B cell (primary cell): ENCODE measurements at regions not wholly inside any gene's neighbourhood (a gene's known extent, or its start where the extent isn't known, plus 50 kb on each side); places are given as distances from the start of the nearest gene placed in this dataset.

Source experiments
- ATAC-seq: fragments of 200-7000 bp; cut with Tn5 transposase; one replicate; pipeline ENCODE4 v1.10.0; 2021; ENCODE audit warnings: low read depth, mild to moderate bottlenecking, moderate number of reproducible peaks, moderate library complexity
- CTCF ChIA-PET: fragments of 350-600 bp; sonication (Branson Sonifier 250); formaldehyde crosslinking; loops from one replicate; lab custom pipeline; 2021; ENCODE audit warnings: antibody characterized with exemption, inconsistent platforms; lab: Charles Lee
- POLR2A ChIA-PET: fragments of 350-600 bp; sonication (Branson Sonifier 250); formaldehyde crosslinking; loops from one replicate; lab custom pipeline; 2021; ENCODE audit warnings: antibody characterized with exemption; lab: Charles Lee
- DNase-seq: peaks from one replicate; pipeline ENCODE4 v3.0.0; 2013
- H2AFZ ChIP-seq: 2 replicates; pipeline ENCODE4 v1.6.1; 2012; ENCODE audit warnings: mild to moderate bottlenecking, low read depth, low read length; ENCODE audit not compliant: insufficient read depth, poor library complexity, severe bottlenecking
- H3K27ac ChIP-seq, 2 donors: 1 replicate in 1 of 2; 2 replicates in 1 of 2; pipeline ENCODE4 v1.5.1; 2012 to 2013; ENCODE audit warnings: low read length in 2 of 2, mild to moderate bottlenecking in 2 of 2, moderate library complexity in 1 of 2
- H3K27me3 ChIP-seq, 4 experiments: fragments of 200-600 bp in 1 of 4; sonication (generic) in 1 of 4; replicated peaks in 1 of 4; 1 replicate in 2 of 4; 2 replicates in 2 of 4; pipeline versions ENCODE4 v1.6.1 to v1.7.0; 2013 to 2016; ENCODE audit warnings: low read length in 3 of 4, mild to moderate bottlenecking in 2 of 4, mixed read lengths in 1 of 4, moderate library complexity in 1 of 4; ENCODE audit not compliant: insufficient read depth in 4 of 4, control insufficient read depth in 3 of 4; ENCODE audit errors: control extremely low read depth in 1 of 4
- H3K36me3 ChIP-seq, 2 experiments: replicated peaks in 1 of 2; 1 replicate in 1 of 2; 2 replicates in 1 of 2; pipeline versions ENCODE4 v1.6.1 to v1.7.1; 2013; ENCODE audit warnings: low read length in 1 of 2; ENCODE audit not compliant: insufficient read depth in 2 of 2, control insufficient read depth in 1 of 2; ENCODE audit errors: control extremely low read depth in 1 of 2, extremely low read depth in 1 of 2
- H3K4me1 ChIP-seq, 2 donors: fragments of 200-600 bp in 1 of 2; sonication (generic) in 1 of 2; 1 replicate in 1 of 2; 2 replicates in 1 of 2; pipeline versions ENCODE4 v1.5.1 to v1.6.1; 2013 to 2017; ENCODE audit warnings: low read length in 2 of 2; ENCODE audit not compliant: control insufficient read depth in 2 of 2, insufficient read depth in 2 of 2
- H3K4me2 ChIP-seq: replicated peaks from 2 replicates; pipeline ENCODE3; 2012; ENCODE audit warnings: mild to moderate bottlenecking, low read depth, low read length; ENCODE audit not compliant: poor library complexity, severe bottlenecking
- H3K4me3 ChIP-seq, 5 experiments: fragments of 200-600 bp in 1 of 5; sonication (generic) in 1 of 5; 1 replicate in 3 of 5; 2 replicates in 2 of 5; pipeline versions ENCODE4 v1.5.1 to v1.7.0; 2011 to 2016; ENCODE audit warnings: low read length in 4 of 5, mild to moderate bottlenecking in 4 of 5, low read depth in 2 of 5, control low read depth in 1 of 5, moderate library complexity in 1 of 5; ENCODE audit not compliant: insufficient read depth in 1 of 5; ENCODE audit errors: control extremely low read depth in 1 of 5, extremely low read depth in 1 of 5
- H3K79me2 ChIP-seq: fragments of 200-600 bp; sonication (generic); one replicate; pipeline ENCODE4 v1.6.0; 2016; ENCODE audit warnings: low read length; ENCODE audit not compliant: control insufficient read depth, insufficient read depth
- H3K9ac ChIP-seq: fragments of 200-600 bp; sonication (generic); 2 replicates; pipeline ENCODE4 v1.6.1; 2017; ENCODE audit warnings: mild to moderate bottlenecking, low read length, moderate library complexity
- H3K9me3 ChIP-seq, 3 donors: one replicate each; pipeline versions ENCODE4 v1.6.1 to v1.7.1; 2013; ENCODE audit warnings: low read length in 2 of 3; ENCODE audit not compliant: control insufficient read depth in 2 of 3, insufficient read depth in 1 of 3; ENCODE audit errors: control extremely low read depth in 1 of 3
- H4K20me1 ChIP-seq: 2 replicates; pipeline ENCODE4 v1.6.0; 2012; ENCODE audit warnings: mild to moderate bottlenecking, low read length; ENCODE audit not compliant: insufficient read depth, control insufficient read depth, poor library complexity, severe bottlenecking
- H3K27ac Mint-ChIP-seq: one replicate; pipeline ENCODE4 v1.8.0; 2021; ENCODE audit warnings: mixed read lengths
- H3K27me3 Mint-ChIP-seq: one replicate; pipeline ENCODE4 v1.8.0; 2021; ENCODE audit warnings: mixed read lengths
- H3K4me1 Mint-ChIP-seq: one replicate; pipeline ENCODE4 v1.8.0; 2021; ENCODE audit warnings: mixed read lengths
- H3K4me3 Mint-ChIP-seq: one replicate; pipeline ENCODE4 v1.8.0; 2021; ENCODE audit warnings: mixed read lengths
- H3K9me3 Mint-ChIP-seq: one replicate; pipeline ENCODE4 v1.8.0; 2022; ENCODE audit warnings: mixed read lengths; ENCODE audit not compliant: insufficient read depth
- EZH2 ChIP-seq: IDR thresholded peaks from 2 replicates; pipeline ENCODE4 v1.6.1; 2012; ENCODE audit warnings: borderline replicate concordance, low read depth, mild to moderate bottlenecking, moderate library complexity, low read length; ENCODE audit not compliant: insufficient read depth, poor library complexity, severe bottlenecking
- WGBS: methylation state at CpG from one replicate; pipeline ENCODE4 v1.1.5; 2013; ENCODE audit warnings: missing lambda C conversion rate; ENCODE audit not compliant: insufficient coverage; 5-methylcytosine and 5-hydroxymethylcytosine counted together
- intact Hi-C: fragments of 100-400 bp; cut with micrococcal nuclease; formaldehyde crosslinking; loops from one replicate; pipeline ENCODE4 v1.10.0; 2022
- TF ChIP-seq, protein P1 (sequence below): fragments of 200-600 bp; IDR thresholded peaks from one replicate; pipeline ENCODE4 v1.8.0; 2022; ENCODE audit warnings: antibody characterized with exemption, mild to moderate bottlenecking

DNA sequence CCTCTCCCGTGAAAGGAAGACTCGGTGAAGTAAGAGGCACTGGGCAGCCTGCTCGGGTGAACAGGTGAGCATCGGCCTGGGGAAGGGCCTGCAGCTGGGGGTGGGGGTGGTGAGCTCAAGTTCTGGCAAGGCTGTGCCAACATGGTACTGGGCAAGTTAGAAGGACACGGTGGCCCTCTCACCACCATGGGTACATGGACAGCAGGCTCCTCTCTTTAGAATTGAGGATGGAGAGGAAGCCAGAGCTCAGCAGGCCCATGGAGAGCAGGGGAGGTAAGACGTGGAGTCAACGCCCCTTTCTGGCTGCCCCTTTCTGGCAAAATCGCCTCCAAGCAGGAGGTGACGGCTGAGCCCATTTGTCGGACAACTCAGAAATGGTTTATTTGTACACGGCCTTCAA is 135.6 kb downstream of the ANKRD60 start:
- POLR2A ChIA-PET: no interaction called here
- Histone ChIP-seq H3K4me2 (no peak overlapping the region), H3K4me1 (no peaks in the 10 kb centered on the region), H3K79me2 (no peaks in the 10 kb centered on the region), H3K36me3 (no peaks in the 10 kb centered on the region), H3K27me3 (peaks cover 0 to 6% (median 1%) of the 10 kb centered on the region in 4 experiments), H2AFZ (no peak overlapping the region), H3K9me3 (peaks cover 0 to 8% (median 0%) of the 10 kb centered on the region in 3 donors), H3K4me3 (no peak overlapping the region), H3K27ac (no peak overlapping the region), H4K20me1 (no peaks in the 10 kb centered on the region), H3K9ac (no peak overlapping the region)
- Mint-ChIP-seq H3K9me3 (no peaks in the 10 kb centered on the region), H3K4me1 (no peaks in the 10 kb centered on the region), H3K27me3 (peaks cover 27% of the 10 kb centered on the region), H3K27ac (no peak overlapping the region), H3K4me3 (no peak overlapping the region)
- no peak for ATAC-seq
- WGBS: 85% methylated on average over 10 of the region's 11 CpGs
- TF ChIP-seq EZH2: no peak
- TF ChIP-seq, protein P1, sequence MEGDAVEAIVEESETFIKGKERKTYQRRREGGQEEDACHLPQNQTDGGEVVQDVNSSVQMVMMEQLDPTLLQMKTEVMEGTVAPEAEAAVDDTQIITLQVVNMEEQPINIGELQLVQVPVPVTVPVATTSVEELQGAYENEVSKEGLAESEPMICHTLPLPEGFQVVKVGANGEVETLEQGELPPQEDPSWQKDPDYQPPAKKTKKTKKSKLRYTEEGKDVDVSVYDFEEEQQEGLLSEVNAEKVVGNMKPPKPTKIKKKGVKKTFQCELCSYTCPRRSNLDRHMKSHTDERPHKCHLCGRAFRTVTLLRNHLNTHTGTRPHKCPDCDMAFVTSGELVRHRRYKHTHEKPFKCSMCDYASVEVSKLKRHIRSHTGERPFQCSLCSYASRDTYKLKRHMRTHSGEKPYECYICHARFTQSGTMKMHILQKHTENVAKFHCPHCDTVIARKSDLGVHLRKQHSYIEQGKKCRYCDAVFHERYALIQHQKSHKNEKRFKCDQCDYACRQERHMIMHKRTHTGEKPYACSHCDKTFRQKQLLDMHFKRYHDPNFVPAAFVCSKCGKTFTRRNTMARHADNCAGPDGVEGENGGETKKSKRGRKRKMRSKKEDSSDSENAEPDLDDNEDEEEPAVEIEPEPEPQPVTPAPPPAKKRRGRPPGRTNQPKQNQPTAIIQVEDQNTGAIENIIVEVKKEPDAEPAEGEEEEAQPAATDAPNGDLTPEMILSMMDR: no peak
- DNase-seq: no peak
- CTCF ChIA-PET: interaction anchor here (1.8 kb wide), 1 partner anchor 439 kb away, joined by 5 read pairs; no protein-coding TSS in a partner anchor
- intact Hi-C loops: no loop called here

DNA sequence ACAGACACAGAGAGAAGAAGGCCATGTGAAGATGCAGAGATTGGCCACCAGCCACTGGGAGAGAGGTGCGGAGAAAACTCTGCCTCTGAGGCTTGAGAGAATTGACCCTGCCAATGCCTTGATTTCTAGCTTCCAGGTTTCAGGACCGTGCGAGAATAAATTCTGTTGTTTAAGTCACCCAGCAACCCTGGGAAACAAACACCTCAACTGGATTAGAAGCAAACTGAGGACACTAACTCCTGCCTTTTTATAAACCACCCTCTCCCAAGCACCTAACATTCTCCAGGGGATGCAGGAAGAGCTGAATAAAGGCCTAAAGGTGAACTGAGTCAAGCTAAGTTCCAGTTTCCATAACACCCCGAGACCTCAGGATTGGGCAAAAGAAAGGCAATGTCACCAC is 136.1 kb downstream of the ANKRD60 start:
- POLR2A ChIA-PET: no interaction called here
- WGBS: 98% methylated on average over 4 of the region's 4 CpGs
- H3K27ac Mint-ChIP-seq: no peak overlapping the region

More for the DNA sequence above, 136.1 kb downstream of the ANKRD60 start:
- H4K20me1 ChIP-seq: no peaks in the 10 kb centered on the region
- H3K27me3 Mint-ChIP-seq: peaks cover 28% of the 10 kb centered on the region
- H3K4me1 Mint-ChIP-seq: no peaks in the 10 kb centered on the region
- H3K79me2 ChIP-seq: no peaks in the 10 kb centered on the region
- CTCF ChIA-PET: interaction anchor here (1.8 kb wide), 1 partner anchor 438 kb away, joined by 5 read pairs; no protein-coding TSS in a partner anchor
- intact Hi-C loops: no loop called here
- no peak for DNase-seq
- no peaks in the 10 kb centered on the region for H3K4me1 ChIP-seq
- no peak overlapping the region for H3K4me2 ChIP-seq
- H3K4me3 ChIP-seq: no peak overlapping the region
- H2AFZ ChIP-seq: no peak overlapping the region
- no peaks in the 10 kb centered on the region for H3K9me3 Mint-ChIP-seq
- ATAC-seq: no peak
- H3K27me3 ChIP-seq: peaks cover 0 to 6% (median 1%) of the 10 kb centered on the region in 4 experiments
- H3K36me3 ChIP-seq: no peaks in the 10 kb centered on the region
- H3K9me3 ChIP-seq: peaks cover 0 to 8% (median 0%) of the 10 kb centered on the region in 3 donors
- TF ChIP-seq EZH2: no peak
- TF ChIP-seq, protein P1: no peak
- no peak overlapping the region for H3K4me3 Mint-ChIP-seq
- no peak overlapping the region for H3K9ac ChIP-seq
- H3K27ac ChIP-seq: no peak overlapping the region
